Panc1 (cell line): ENCODE measurements at regions not wholly inside any gene's neighbourhood (a gene's known extent, or its start where the extent isn't known, plus 50 kb on each side); places are given as distances from the start of the nearest gene placed in this dataset.

ENCODE experiments used
- ATAC-seq: fragments of 200-7000 bp; cut with Tn5 transposase; 2 replicates; pipeline ENCODE4 v1.9.1; 2020; ENCODE audit warnings: mild to moderate bottlenecking, moderate library complexity
- BruUV-seq: library from RNA; stranded (reverse); fragments of 400-500 nt; replicated peaks from 2 replicates; lab custom pipeline; 2021; lab: Mats Ljungman, UMichigan
- CTCF ChIA-PET: fragments of 300-600 bp; sonication (Branson Sonifier 250); formaldehyde crosslinking; loops from one replicate; lab custom pipeline; 2022; ENCODE audit warnings: antibody characterized with exemption; lab: Charles Lee
- POLR2A ChIA-PET: fragments of 300-600 bp; sonication (Branson Sonifier 250); formaldehyde crosslinking; loops from one replicate; lab custom pipeline; 2022; ENCODE audit warnings: antibody characterized with exemption; lab: Charles Lee
- DNase-seq: peaks from one replicate; pipeline ENCODE4 v3.0.0-alpha.2; 2010; ENCODE audit warnings: low read depth, low spot score
- H3K27ac ChIP-seq: 2 replicates; pipeline ENCODE4 v1.5.1; 2011; ENCODE audit warnings: mild to moderate bottlenecking, low read length, inconsistent platforms
- H3K27me3 ChIP-seq: fragments of 200-500 bp; sonication (Bioruptor generic); 2 replicates; pipeline ENCODE4 v1.6.0; 2014; ENCODE audit warnings: low read length, inconsistent platforms; ENCODE audit not compliant: control insufficient read depth, insufficient read depth
- H3K36me3 ChIP-seq: fragments of 200-500 bp; sonication (Bioruptor generic); 2 replicates; pipeline ENCODE4 v1.5.1; 2014; ENCODE audit warnings: inconsistent platforms, mild to moderate bottlenecking, low read length, moderate library complexity; ENCODE audit not compliant: control insufficient read depth, insufficient read depth
- H3K4me1 ChIP-seq: 2 replicates; pipeline ENCODE4 v1.5.1; 2011; ENCODE audit warnings: inconsistent platforms, mild to moderate bottlenecking, low read length, moderate library complexity; ENCODE audit not compliant: control insufficient read depth, insufficient read depth
- H3K4me3 ChIP-seq, 2 experiments: 2 replicates each; pipeline ENCODE4 v1.5.1; 2011 to 2012; ENCODE audit warnings: low read depth in 2 of 2, low read length in 2 of 2, mild to moderate bottlenecking in 2 of 2, inconsistent platforms in 1 of 2, moderate library complexity in 1 of 2
- H3K9me3 ChIP-seq: fragments of 200-500 bp; sonication (Bioruptor generic); 2 replicates; pipeline ENCODE4 v1.5.1; 2014; ENCODE audit warnings: low read depth, mild to moderate bottlenecking, inconsistent platforms, low read length, moderate library complexity; ENCODE audit not compliant: control insufficient read depth, insufficient read depth
- CTCF ChIP-seq: fragments of 450-650 bp; IDR thresholded peaks from 2 replicates; pipeline ENCODE4 v1.5.1; 2017; ENCODE audit warnings: mild to moderate bottlenecking
- POLR2AphosphoS5 ChIP-seq: IDR thresholded peaks from 2 replicates; pipeline ENCODE4 v1.6.1; 2012; ENCODE audit warnings: mild to moderate bottlenecking, low read depth, low read length, moderate library complexity
- REST ChIP-seq, 2 experiments: IDR thresholded peaks; 2 replicates each; pipeline ENCODE4 v1.6.1; 2011 to 2012; ENCODE audit warnings: low read depth in 2 of 2, control low read depth in 1 of 2, low read length in 1 of 2, mild to moderate bottlenecking in 1 of 2, moderate library complexity in 1 of 2; ENCODE audit not compliant: insufficient read depth in 1 of 2
- SIN3A ChIP-seq: IDR thresholded peaks from 2 replicates; pipeline ENCODE4 v1.6.1; 2012; ENCODE audit warnings: low read depth, mild to moderate bottlenecking, low read length, moderate library complexity, borderline replicate concordance; ENCODE audit not compliant: insufficient read depth
- TCF7L2 ChIP-seq: IDR thresholded peaks from 2 replicates; pipeline ENCODE4 v1.6.1; 2011; ENCODE audit warnings: mild to moderate bottlenecking, low read depth, low read length, inconsistent platforms
- in situ Hi-C: cut with HindIII; loops from 2 replicates; pipeline ENCODE4 v1.10.0; 2016; ENCODE audit warnings: low sequenced_read_pairs, low pct_unique_long_range_greater_than_20kb
- intact Hi-C: fragments of 100-400 bp; cut with micrococcal nuclease; formaldehyde crosslinking; loops from one replicate; pipeline ENCODE4 v1.10.0; 2022; ENCODE audit not compliant: unreplicated experiment

GRCh38 chr3:154970797-154971196, 109.3 kb upstream of the MME start:
- no peak overlapping the region for H3K4me3 ChIP-seq
- CTCF ChIA-PET: no interaction called here
- in situ Hi-C loops: no loop called here

GRCh38 chr3:154969366-154969765, 110.8 kb upstream of the MME start:
- Histone ChIP-seq H3K36me3 (no peaks in the 10 kb centered on the region), H3K4me3 (no peak overlapping the region), H3K27ac (no peak overlapping the region), H3K27me3 (no peaks in the 10 kb centered on the region), H3K9me3 (no peaks in the 10 kb centered on the region), H3K4me1 (no peaks in the 10 kb centered on the region)
- ChIA-PET POLR2A (no interaction called here), CTCF (interaction anchor here (0.6 kb wide), 1 partner anchor 842 kb away, joined by 5 read pairs; no protein-coding TSS in a partner anchor)
- ATAC-seq: no peak
- in situ Hi-C loops (no loop called here), intact Hi-C loops (no loop called here)
- BruUV-seq: no TSS peak
- no peak for DNase-seq
- TF ChIP-seq POLR2AphosphoS5 (no peak), REST (IDR thresholded peaks at IDR 0.05; ENCODE audit: insufficient read depth in 1 of 2, low read depth in 2 of 2, low read length in 1 of 2) (no peak), CTCF (no peak), SIN3A (no peak), TCF7L2 (no peak)

More at GRCh38 chr3:154970797-154971196, 109.3 kb upstream of the MME start:
- no peak overlapping the region for H3K27ac ChIP-seq
- no peaks in the 10 kb centered on the region for H3K36me3 ChIP-seq
- no peaks in the 10 kb centered on the region for H3K4me1 ChIP-seq
- ATAC-seq (no peak), DNase-seq (no peak)
- H3K9me3 ChIP-seq: no peaks in the 10 kb centered on the region
- intact Hi-C loops: no loop called here
- POLR2A ChIA-PET: no interaction called here
- BruUV-seq: no TSS peak
- no peak for TF ChIP-seq CTCF
- TF ChIP-seq TCF7L2: no peak
- no peak for TF ChIP-seq POLR2AphosphoS5
- no peak for TF ChIP-seq SIN3A
- TF ChIP-seq REST (IDR thresholded peaks at IDR 0.05; ENCODE audit: insufficient read depth in 1 of 2, low read depth in 2 of 2, low read length in 1 of 2): no peak
- no peaks in the 10 kb centered on the region for H3K27me3 ChIP-seq
